ENCODE measurements at regions not wholly inside any gene's neighbourhood (a gene's known extent, or its start where the extent isn't known, plus 50 kb on each side); places are given as distances from the start of the nearest gene placed in this dataset.

- no peak overlapping the region for H3K4me3 ChIP-seq (replicated peaks; ENCODE audit: low read depth, low read length)
- DNase-seq (ENCODE audit: low read depth): no peak
- no peak for TF ChIP-seq CTCF (IDR thresholded peaks at IDR 0.05; ENCODE audit: low read length, missing control alignments)
Measured at GRCh38 chr2:226135861-226136548, 663.6 kb downstream of the IRS1 start.

GRCh38 chr2:226132323-226133215, 667.1 kb downstream of the IRS1 start:
- no peak for DNase-seq (ENCODE audit: low read depth)
- TF ChIP-seq CTCF (IDR thresholded peaks at IDR 0.05; ENCODE audit: low read length, missing control alignments): no peak
- no peak overlapping the region for H3K4me3 ChIP-seq (replicated peaks; ENCODE audit: low read depth, low read length)

- TF ChIP-seq CTCF (IDR thresholded peaks at IDR 0.05; ENCODE audit: low read length, missing control alignments): no peak
- DNase-seq (ENCODE audit: low read depth): peak; percentile 50
- no peak overlapping the region for H3K4me3 ChIP-seq (replicated peaks; ENCODE audit: low read depth, low read length)
Measured at GRCh38 chr2:226131299-226131784, 668.3 kb downstream of the IRS1 start.

GRCh38 chr2:226130192-226130591, 669.4 kb downstream of the IRS1 start:
- peak; percentile 52 for DNase-seq (ENCODE audit: low read depth)
- no peak overlapping the region for H3K4me3 ChIP-seq (replicated peaks; ENCODE audit: low read depth, low read length)
- TF ChIP-seq CTCF (IDR thresholded peaks at IDR 0.05; ENCODE audit: low read length, missing control alignments): no peak

- TF ChIP-seq CTCF (IDR thresholded peaks at IDR 0.05; ENCODE audit: low read length, missing control alignments): no peak
- no peak for DNase-seq (ENCODE audit: low read depth)
- no peak overlapping the region for H3K4me3 ChIP-seq (replicated peaks; ENCODE audit: low read depth, low read length)
Measured at GRCh38 chr2:226127682-226128081, 671.9 kb downstream of the IRS1 start.

- TF ChIP-seq CTCF (IDR thresholded peaks at IDR 0.05; ENCODE audit: low read length, missing control alignments): no peak
- no peak for DNase-seq (ENCODE audit: low read depth)
- H3K4me3 ChIP-seq (replicated peaks; ENCODE audit: low read depth, low read length): no peak overlapping the region
Measured at GRCh38 chr2:226126104-226126503, 673.5 kb downstream of the IRS1 start.

Data from fibroblast of pulmonary artery (primary cell).